HCT116 (cell line): ENCODE measurements at regions not wholly inside any gene's neighbourhood (a gene's known extent, or its start where the extent isn't known, plus 50 kb on each side); places are given as distances from the start of the nearest gene placed in this dataset.

Source experiments
- ATAC-seq: fragments of 200-7000 bp; cut with Tn5 transposase; 2 replicates; pipeline ENCODE4 v1.9.1; 2020; ENCODE audit warnings: mild to moderate bottlenecking, moderate library complexity
- BruUV-seq: library from RNA; stranded (reverse); fragments of 400-500 nt; replicated peaks from 2 replicates; lab custom pipeline; 2021; lab: Mats Ljungman, UMichigan
- CTCF ChIA-PET: fragments of 300-600 bp; sonication (Branson Sonifier 250); formaldehyde crosslinking; loops from one replicate; lab custom pipeline; 2021; ENCODE audit warnings: antibody characterized with exemption; lab: Charles Lee
- POLR2A ChIA-PET: fragments of 300-600, 350-600 bp; sonication (Branson Sonifier 250); formaldehyde crosslinking; loops from one replicate; lab custom pipeline; 2021; ENCODE audit warnings: antibody characterized with exemption; lab: Charles Lee
- RAD21 ChIA-PET, 2 experiments: fragments of 300-600 bp; sonication (Branson Sonifier 250); formaldehyde crosslinking; loops; one replicate each; lab custom pipeline; 2023; ENCODE audit warnings: low total read pairs in 2 of 2; ENCODE audit not compliant: uncharacterized antibody in 2 of 2, unreplicated experiment in 2 of 2, low non-redundant PET in 1 of 2; lab: Charles Lee
- DNase-seq: peaks from one replicate; pipeline ENCODE4 v3.0.0-alpha.2; 2010; ENCODE audit warnings: low read depth, low spot score
- H2AFZ ChIP-seq: fragments of 200-600 bp; shearing (Covaris generic), sonication (generic); 2 replicates; pipeline ENCODE4 v1.6.1; 2017; ENCODE audit warnings: low read depth, mixed run types, mixed read lengths, antibody characterized with exemption, low read length; ENCODE audit not compliant: poor library complexity, severe bottlenecking
- H3K27ac ChIP-seq: 2 replicates; pipeline ENCODE4 v1.5.1; 2012; ENCODE audit warnings: low read depth, low read length
- H3K27me3 ChIP-seq: fragments of 200-600 bp; sonication (generic); 2 replicates; pipeline ENCODE4 v1.6.1; 2016; ENCODE audit warnings: mixed run types, low read length, mixed read lengths; ENCODE audit not compliant: insufficient read depth
- H3K36me3 ChIP-seq, 2 experiments: fragments of 200-500 bp in 1 of 2; fragments of 200-600 bp in 1 of 2; sonication (Bioruptor generic) in 1 of 2; sonication (generic) in 1 of 2; 2 replicates each; pipeline versions ENCODE4 v1.5.1 to v1.6.1; 2014 to 2016; ENCODE audit warnings: low read length in 2 of 2, inconsistent platforms in 1 of 2, mixed read lengths in 1 of 2, mixed run types in 1 of 2; ENCODE audit not compliant: insufficient read depth in 2 of 2, control insufficient read depth in 1 of 2
- H3K4me1 ChIP-seq, 2 experiments: fragments of 200-600 bp in 1 of 2; sonication (generic) in 1 of 2; 2 replicates each; pipeline versions ENCODE4 v1.5.1 to v1.6.1; 2012 to 2017; ENCODE audit warnings: low read length in 2 of 2, inconsistent platforms in 1 of 2, mild to moderate bottlenecking in 1 of 2, mixed read lengths in 1 of 2, mixed run types in 1 of 2, moderate library complexity in 1 of 2; ENCODE audit not compliant: insufficient read depth in 2 of 2, control insufficient read depth in 1 of 2
- H3K4me2 ChIP-seq: fragments of 200-600 bp; sonication (generic); 2 replicates; pipeline ENCODE4 v1.6.1; 2017; ENCODE audit warnings: mixed run types, low read length, mixed read lengths
- H3K4me3 ChIP-seq, 2 experiments: fragments of 200-600 bp in 1 of 2; sonication (generic) in 1 of 2; replicated peaks in 1 of 2; 2 replicates each; pipeline ENCODE4 v1.5.1; 2011 to 2016; ENCODE audit warnings: low read length in 2 of 2, control low read depth in 1 of 2, low read depth in 1 of 2, mild to moderate bottlenecking in 1 of 2, mixed read lengths in 1 of 2, mixed run types in 1 of 2
- H3K79me2 ChIP-seq: fragments of 200-600 bp; sonication (generic); 2 replicates; pipeline ENCODE4 v1.6.1; 2017; ENCODE audit warnings: mild to moderate bottlenecking, mixed run types, low read length, moderate library complexity, mixed read lengths; ENCODE audit not compliant: insufficient read depth
- H3K9ac ChIP-seq: fragments of 200-600 bp; sonication (generic); 2 replicates; pipeline ENCODE4 v1.6.1; 2016; ENCODE audit warnings: low read length, mixed read lengths
- H3K9me2 ChIP-seq: fragments of 200-600 bp; sonication (generic), shearing (Covaris generic); 2 replicates; pipeline ENCODE4 v1.6.1; 2017; ENCODE audit warnings: mixed run types, mild to moderate bottlenecking, moderate library complexity; ENCODE audit not compliant: insufficient read depth
- H3K9me3 ChIP-seq, 2 experiments: fragments of 200-500 bp in 1 of 2; fragments of 200-600 bp in 1 of 2; sonication (Bioruptor generic) in 1 of 2; sonication (generic) in 1 of 2; 2 replicates each; pipeline ENCODE4 v1.6.1; 2014 to 2017; ENCODE audit warnings: low read length in 2 of 2, mixed read lengths in 2 of 2, inconsistent platforms in 1 of 2, low read depth in 1 of 2, mild to moderate bottlenecking in 1 of 2, mixed run types in 1 of 2, moderate library complexity in 1 of 2; ENCODE audit not compliant: control insufficient read depth in 1 of 2, insufficient read depth in 1 of 2
- H4K20me1 ChIP-seq: fragments of 200-600 bp; sonication (generic), shearing (Covaris generic); 2 replicates; pipeline ENCODE4 v1.6.1; 2017; ENCODE audit warnings: mixed run types, mild to moderate bottlenecking, moderate library complexity; ENCODE audit not compliant: insufficient read depth
- ATF3 ChIP-seq: IDR thresholded peaks from 2 replicates; pipeline ENCODE4 v1.6.1; 2012
- CBX3 ChIP-seq: IDR thresholded peaks from 2 replicates; pipeline ENCODE4 v1.6.1; 2012; ENCODE audit warnings: low read depth
- EGR1 ChIP-seq: IDR thresholded peaks from 2 replicates; pipeline ENCODE4 v1.6.1; 2012; ENCODE audit warnings: low read depth
- EZH2 ChIP-seq: fragments of 200-600 bp; sonication (generic); IDR thresholded peaks from 2 replicates; pipeline ENCODE4 v1.6.1; 2017; ENCODE audit warnings: antibody characterized with exemption, mixed run types
- EZH2phosphoT487 ChIP-seq: fragments of 200-600 bp; IDR thresholded peaks from 2 replicates; pipeline ENCODE4 v1.6.1; 2018; ENCODE audit warnings: antibody characterized with exemption, borderline replicate concordance
- FOSL1 ChIP-seq: IDR thresholded peaks from 2 replicates; pipeline ENCODE4 v1.6.1; 2012; ENCODE audit warnings: low read depth
- JUND ChIP-seq: IDR thresholded peaks from 2 replicates; pipeline ENCODE4 v1.6.1; 2012
- MAX ChIP-seq: IDR thresholded peaks from 2 replicates; pipeline ENCODE4 v1.6.1; 2012
- RAD21 ChIP-seq: IDR thresholded peaks from 2 replicates; pipeline ENCODE4 v1.6.1; 2012; ENCODE audit warnings: low read depth, mild to moderate bottlenecking
- SP1 ChIP-seq: IDR thresholded peaks from 2 replicates; pipeline ENCODE4 v1.6.1; 2012; ENCODE audit warnings: low read depth
- SRF ChIP-seq: IDR thresholded peaks from 2 replicates; pipeline ENCODE4 v1.6.1; 2012; ENCODE audit warnings: low read depth
- TCF7L2 ChIP-seq: IDR thresholded peaks from 2 replicates; pipeline ENCODE4 v1.7.0; 2011; ENCODE audit warnings: borderline replicate concordance, inconsistent platforms; ENCODE audit not compliant: insufficient read depth, insufficient read length; ENCODE audit errors: extremely low read depth
- ZBTB33 ChIP-seq: IDR thresholded peaks from 2 replicates; pipeline ENCODE4 v1.6.1; 2011; ENCODE audit warnings: mild to moderate bottlenecking, low read length, moderate library complexity; ENCODE audit not compliant: insufficient replicate concordance; ENCODE audit errors: extremely low read depth
- ZFX ChIP-seq: fragments of 450-650 bp; IDR thresholded peaks from 2 replicates; pipeline ENCODE4 v1.6.1; 2017
- ZNF274 ChIP-seq: fragments of 200-500 bp; sonication (Bioruptor generic); IDR thresholded peaks from 2 replicates; pipeline ENCODE4 v1.6.1; 2014; ENCODE audit warnings: mild to moderate bottlenecking, low read depth, low read length, inconsistent platforms
- intact Hi-C: fragments of 100-400 bp; cut with micrococcal nuclease; formaldehyde crosslinking; loops from 2 replicates; pipeline ENCODE4 v1.10.0; 2022

- H3K9me2 ChIP-seq, result no peaks in the 10 kb centered on the region
- ChIA-PET CTCF (no interaction called here), POLR2A (no interaction called here), RAD21 (no interaction called here)
- peaks cover 9% of the 10 kb centered on the region; the same call in 1 of the 2 replicates for H3K27me3 ChIP-seq
- H3K4me1 ChIP-seq, result no peaks in the 10 kb centered on the region
- no peak overlapping the region for H3K4me3 ChIP-seq
- TF ChIP-seq ZBTB33, result no peak
- no peak for TF ChIP-seq ATF3
- TF ChIP-seq EZH2phosphoT487, result no peak
- TF ChIP-seq SP1, result no peak
- TF ChIP-seq SRF, result no peak
- no peak for TF ChIP-seq MAX
- TF ChIP-seq ZFX, result no peak
- no peak for TF ChIP-seq RAD21
- TF ChIP-seq, all 23 proteins: peak for 0
- no peak overlapping the region for H3K27ac ChIP-seq
- no peak for ATAC-seq
- no peak overlapping the region for H3K9ac ChIP-seq
- intact Hi-C loops, result no loop called here
- no peak overlapping the region for H2AFZ ChIP-seq
- no peak overlapping the region for H3K4me2 ChIP-seq
- no peaks in the 10 kb centered on the region for H4K20me1 ChIP-seq
- BruUV-seq, result no TSS peak
- no peaks in the 10 kb centered on the region for H3K79me2 ChIP-seq
- no peaks in the 10 kb centered on the region for H3K36me3 ChIP-seq
- DNase-seq, result no peak
- H3K9me3 ChIP-seq, result no peaks in the 10 kb centered on the region
These were observed 307.8 kb downstream of the KBTBD8 start for GRCh38 chr3:67305922-67306321.

GRCh38 chr3:67311440-67311839 lies 313.3 kb downstream of the KBTBD8 start:
- Histone ChIP-seq H3K79me2 (no peaks in the 10 kb centered on the region), H3K4me2 (no peak overlapping the region), H3K9ac (no peak overlapping the region), H3K36me3 (no peaks in the 10 kb centered on the region), H4K20me1 (no peaks in the 10 kb centered on the region), H3K4me1 (no peaks in the 10 kb centered on the region), H2AFZ (no peak overlapping the region), H3K27ac (no peak overlapping the region), H3K9me2 (no peaks in the 10 kb centered on the region), H3K4me3 (no peak overlapping the region), H3K9me3 (no peaks in the 10 kb centered on the region), H3K27me3 (peaks cover 14% of the 10 kb centered on the region; the same call in 1 of the 2 replicates)
- DNase-seq (no peak), ATAC-seq (no peak)
- ChIA-PET POLR2A (no interaction called here), RAD21 (no interaction called here), CTCF (no interaction called here)
- BruUV-seq, result no TSS peak
- intact Hi-C loops, result no loop called here
- TF ChIP-seq SP1 (no peak), CBX3 (no peak), EGR1 (no peak), ATF3 (no peak), EZH2phosphoT487 (no peak), ZFX (no peak), TCF7L2 (no peak), EZH2 (no peak), ZBTB33 (no peak), SRF (no peak), FOSL1 (no peak), MAX (no peak), JUND (no peak), ZNF274 (no peak)
